Pancreas (tissue), 10 donors: ENCODE measurements at regions not wholly inside any gene's neighbourhood (a gene's known extent, or its start where the extent isn't known, plus 50 kb on each side); places are given as distances from the start of the nearest gene placed in this dataset.
A peak's percentile ranks its signal among the peaks of the same experiment; 100 is the strongest.

ENCODE experiments used
- ATAC-seq, 4 donors: fragments of 200-7000 bp; cut with Tn5 transposase; one replicate each; pipeline versions ENCODE4 v1.8.0 to v1.9.1; 2020; ENCODE audit warnings: mild to moderate bottlenecking in 4 of 4, moderate library complexity in 4 of 4
- DNase-seq, 6 donors: peaks; one replicate each; pipeline ENCODE4 v3.0.0-alpha.2; 2020
- FAIRE-seq: peaks from 2 replicates; lab custom pipeline; 2012; peaks lifted over from hg19 to GRCh38; lab: Jason Lieb, UNC
- H3K27ac ChIP-seq, 4 donors: fragments of 200-600 bp; sonication (generic); 1 replicate in 3 of 4; 2 replicates in 1 of 4; pipeline versions ENCODE4 v1.5.0 to v1.8.0; 2020
- H3K27me3 ChIP-seq, 4 donors: fragments of 200-600 bp; one replicate each; pipeline ENCODE4 v1.8.0; 2021
- H3K36me3 ChIP-seq, 3 donors: fragments of 200-600 bp; sonication (generic) in 1 of 3; one replicate each; pipeline versions ENCODE4 v1.5.0 to v1.8.0; 2020 to 2021
- H3K4me1 ChIP-seq, 3 donors: fragments of 200-600 bp; one replicate each; pipeline ENCODE4 v1.8.0; 2021
- H3K4me3 ChIP-seq, 4 donors: fragments of 200-600 bp; sonication (generic) in 2 of 4; one replicate each; pipeline versions ENCODE4 v1.5.0 to v1.8.0; 2020 to 2021
- H3K9me3 ChIP-seq, 4 donors: fragments of 200-600 bp; one replicate each; pipeline ENCODE4 v1.8.0; 2021
- WGBS, 2 donors: extraction: QIAGEN DNeasy Blood & Tissue Kit; methylation state at CpG; one replicate each; pipeline ENCODE4 v1.1.7; 2013; 5-methylcytosine and 5-hydroxymethylcytosine counted together
- intact Hi-C, 3 donors: fragments of 100-400 bp; cut with DNase I; formaldehyde crosslinking; loops; one replicate each; pipeline versions ENCODE4 v1.11.1 to v1.14.2; 2022
- TF ChIP-seq, protein P1 (sequence below), 4 donors: fragments of 200-600 bp; sonication (generic) in 3 of 4; IDR thresholded peaks; one replicate each; pipeline versions ENCODE4 v1.5.0 to v1.8.0; 2021; ENCODE audit warnings: antibody characterized with exemption in 4 of 4
- donor health status: healthy with polysubstance abuse.
- donor health status: DM: no; HTN: no; CAD: no; lungs with moderate emphysema.
- donor health status: DM: no; HTN: no; CAD: no.
- donor health status: control.
- donor health status: control.
- donor health status: Bipolar disorder and iron deficiency.
- donor health status: DM: yes; HTN: yes; CAD: no.
- donor health status: DM: no; HTN: no; CAD: no.
- donor health status: DM: no; HTN: no; CAD: no.
- donor health status: DM: yes; HTN: yes; CAD: no.

DNA sequence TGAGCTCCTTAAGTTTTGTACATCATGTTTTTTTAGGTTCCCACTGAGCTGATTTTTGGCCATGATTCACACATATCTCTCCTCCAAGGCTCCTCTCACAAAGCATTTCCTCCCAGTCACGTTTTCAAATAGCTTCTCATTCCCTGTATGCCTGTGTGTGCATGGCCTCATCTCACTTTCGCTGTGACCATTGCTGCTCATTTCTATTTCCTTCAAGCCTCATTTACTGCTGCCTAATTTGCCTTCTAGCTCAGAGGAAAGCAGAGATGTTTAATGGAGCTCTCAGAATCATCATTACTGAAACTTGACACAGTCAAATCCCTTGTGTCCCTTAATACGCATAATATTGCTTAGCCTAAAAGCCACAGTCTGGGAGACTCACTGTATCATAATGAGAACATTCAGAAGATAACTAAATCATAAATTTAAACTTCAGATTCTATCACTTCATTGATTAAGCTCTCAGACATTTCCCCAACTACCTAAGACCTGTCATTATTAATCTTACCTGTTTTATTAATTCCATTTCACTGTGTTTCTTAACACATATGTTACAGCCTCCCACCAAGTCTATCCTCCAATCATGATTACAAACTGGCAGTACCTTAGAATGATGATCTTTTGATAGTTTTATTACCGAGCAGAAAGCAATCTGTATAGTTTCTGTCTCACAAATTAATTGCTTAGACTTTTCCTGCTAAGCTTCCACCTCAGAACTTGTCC is 278.3 kb upstream of the PTGER4 start:
- 58 to 65% methylated on average over 4 of the region's 4 CpGs for WGBS, 2 donors
- H3K27ac ChIP-seq = no peak overlapping the region

DNA sequence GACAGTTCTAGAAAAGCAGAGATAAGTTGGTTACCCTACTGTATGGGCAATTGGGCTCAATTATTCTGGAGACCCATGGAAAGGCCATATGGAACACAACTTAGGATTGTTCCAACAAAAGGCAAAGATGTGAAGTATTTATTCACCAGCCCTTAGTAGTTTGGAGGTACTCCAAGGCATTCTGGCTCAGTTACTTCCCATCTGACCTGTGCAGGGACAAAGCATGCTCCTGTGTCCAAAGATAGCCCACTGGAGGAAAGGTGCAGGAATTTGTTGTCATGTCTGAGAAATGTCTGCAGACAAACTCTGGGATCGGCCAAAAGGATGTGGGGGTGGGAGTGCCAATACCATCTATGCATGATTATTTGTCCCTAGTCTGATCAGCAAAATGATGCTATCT is 279.5 kb upstream of the PTGER4 start:
- ATAC-seq (no peak), DNase-seq (no peak), FAIRE-seq (no peak)
- H3K36me3 ChIP-seq = no peaks in the 10 kb centered on the region
- H3K4me1 ChIP-seq = no peaks in the 10 kb centered on the region
- TF ChIP-seq, protein P1, sequence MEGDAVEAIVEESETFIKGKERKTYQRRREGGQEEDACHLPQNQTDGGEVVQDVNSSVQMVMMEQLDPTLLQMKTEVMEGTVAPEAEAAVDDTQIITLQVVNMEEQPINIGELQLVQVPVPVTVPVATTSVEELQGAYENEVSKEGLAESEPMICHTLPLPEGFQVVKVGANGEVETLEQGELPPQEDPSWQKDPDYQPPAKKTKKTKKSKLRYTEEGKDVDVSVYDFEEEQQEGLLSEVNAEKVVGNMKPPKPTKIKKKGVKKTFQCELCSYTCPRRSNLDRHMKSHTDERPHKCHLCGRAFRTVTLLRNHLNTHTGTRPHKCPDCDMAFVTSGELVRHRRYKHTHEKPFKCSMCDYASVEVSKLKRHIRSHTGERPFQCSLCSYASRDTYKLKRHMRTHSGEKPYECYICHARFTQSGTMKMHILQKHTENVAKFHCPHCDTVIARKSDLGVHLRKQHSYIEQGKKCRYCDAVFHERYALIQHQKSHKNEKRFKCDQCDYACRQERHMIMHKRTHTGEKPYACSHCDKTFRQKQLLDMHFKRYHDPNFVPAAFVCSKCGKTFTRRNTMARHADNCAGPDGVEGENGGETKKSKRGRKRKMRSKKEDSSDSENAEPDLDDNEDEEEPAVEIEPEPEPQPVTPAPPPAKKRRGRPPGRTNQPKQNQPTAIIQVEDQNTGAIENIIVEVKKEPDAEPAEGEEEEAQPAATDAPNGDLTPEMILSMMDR (IDR thresholded peaks at IDR 0.05) = no peak
- no peaks in the 10 kb centered on the region for H3K27me3 ChIP-seq
- no peaks in the 10 kb centered on the region for H3K9me3 ChIP-seq
- WGBS, 2 donors = 83 to 94% methylated on average over 1 of the region's 1 CpG
- intact Hi-C loops = no loop called here
- no peak overlapping the region for H3K27ac ChIP-seq
- no peak overlapping the region for H3K4me3 ChIP-seq

More for the DNA sequence above, 278.3 kb upstream of the PTGER4 start:
- peak in 3 of 4 donors; percentile 26 to 80 (median 75) for ATAC-seq
- intact Hi-C loops = no loop called here
- no peaks in the 10 kb centered on the region for H3K9me3 ChIP-seq
- no peaks in the 10 kb centered on the region for H3K4me1 ChIP-seq
- no peaks in the 10 kb centered on the region for H3K36me3 ChIP-seq
- H3K4me3 ChIP-seq = no peak overlapping the region
- H3K27me3 ChIP-seq = no peaks in the 10 kb centered on the region
- no peak for DNase-seq
- no peak for FAIRE-seq
- TF ChIP-seq, protein P1 (IDR thresholded peaks at IDR 0.05) = no peak

DNA sequence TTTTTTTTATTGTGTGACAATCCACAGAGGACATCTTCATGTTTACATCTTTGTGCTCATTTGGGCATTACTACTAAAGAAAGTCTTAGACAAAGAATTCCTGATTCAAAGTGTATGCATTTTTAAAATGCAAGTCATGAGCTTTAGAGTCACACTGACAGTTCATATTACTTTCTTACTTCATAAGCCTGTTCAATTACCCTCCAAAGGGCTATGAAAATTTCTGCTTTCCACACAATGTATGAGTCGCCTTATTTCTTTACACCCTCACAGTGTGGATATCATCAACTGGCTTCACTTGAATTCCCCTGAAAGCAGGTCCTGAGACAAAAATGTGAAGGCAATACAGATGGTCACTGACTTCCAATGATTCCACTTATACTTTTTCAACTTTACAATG is 280.4 kb upstream of the PTGER4 start:
- Histone ChIP-seq H3K36me3 (no peaks in the 10 kb centered on the region), H3K27ac (no peak overlapping the region), H3K4me3 (no peak overlapping the region), H3K27me3 (no peaks in the 10 kb centered on the region), H3K9me3 (no peaks in the 10 kb centered on the region), H3K4me1 (no peaks in the 10 kb centered on the region)
- ATAC-seq (no peak), FAIRE-seq (no peak), DNase-seq (no peak)
- TF ChIP-seq, protein P1 (IDR thresholded peaks at IDR 0.05) = no peak
- intact Hi-C loops = no loop called here
- 84 to 87% methylated on average over 1 of the region's 1 CpG for WGBS, 2 donors

DNA sequence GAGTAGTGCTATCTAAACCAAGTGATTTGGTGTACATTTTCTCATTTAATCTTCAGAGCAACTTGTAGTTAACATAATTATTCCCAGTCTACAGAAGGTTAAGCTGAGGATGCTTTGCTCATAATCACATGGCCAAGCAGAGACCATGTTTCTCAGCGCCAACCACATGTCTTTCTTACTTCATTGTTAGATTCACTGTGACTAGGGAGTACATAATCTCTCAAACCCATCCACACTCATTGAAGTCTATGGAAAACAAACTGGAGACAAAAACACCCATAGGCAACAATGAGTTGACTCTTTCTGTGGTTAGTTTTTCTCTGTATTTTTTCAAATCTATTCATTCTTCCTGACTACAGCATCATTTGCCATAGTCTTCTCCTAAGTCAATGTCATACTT is 281.7 kb upstream of the PTGER4 start:
- Histone ChIP-seq H3K4me1 (no peaks in the 10 kb centered on the region), H3K36me3 (no peaks in the 10 kb centered on the region), H3K4me3 (no peak overlapping the region), H3K9me3 (no peaks in the 10 kb centered on the region), H3K27me3 (no peaks in the 10 kb centered on the region), H3K27ac (no peak overlapping the region)
- TF ChIP-seq, protein P1 (IDR thresholded peaks at IDR 0.05) = no peak
- ATAC-seq = no peak
- intact Hi-C loops = no loop called here
- FAIRE-seq = no peak
- DNase-seq = no peak
- WGBS, 2 donors = 83 to 93% methylated on average over 1 of the region's 1 CpG

DNA sequence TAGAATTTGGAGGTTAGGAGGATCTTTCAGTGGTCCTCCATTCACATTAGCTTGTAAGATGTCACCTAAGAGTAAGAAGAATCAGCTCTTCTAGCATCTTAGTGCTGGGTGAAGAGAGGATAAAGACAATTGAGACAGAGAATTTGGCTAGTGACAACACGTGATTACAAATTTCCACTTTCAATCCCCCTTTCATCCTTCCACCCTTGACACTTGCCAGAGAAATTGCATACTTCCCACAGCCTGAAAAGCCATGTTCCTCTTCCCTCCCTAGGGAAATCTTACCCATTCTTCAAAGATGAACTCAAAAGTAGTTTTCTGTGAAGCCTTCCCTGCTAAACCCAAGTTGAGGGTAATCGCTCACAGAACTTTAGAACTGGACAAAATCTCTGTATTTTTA is 282.6 kb upstream of the PTGER4 start:
- WGBS, 2 donors = 28 to 76% methylated on average over 2 of the region's 2 CpGs
- no peaks in the 10 kb centered on the region for H3K36me3 ChIP-seq
- no peaks in the 10 kb centered on the region for H3K9me3 ChIP-seq

More for the DNA sequence above, 282.6 kb upstream of the PTGER4 start:
- FAIRE-seq (no peak), ATAC-seq (no peak), DNase-seq (no peak)
- intact Hi-C loops = no loop called here
- no peak overlapping the region for H3K4me3 ChIP-seq
- H3K4me1 ChIP-seq = no peaks in the 10 kb centered on the region
- TF ChIP-seq, protein P1 (IDR thresholded peaks at IDR 0.05) = no peak
- H3K27me3 ChIP-seq = no peaks in the 10 kb centered on the region
- no peak overlapping the region for H3K27ac ChIP-seq
